ENCODE measurements at regions not wholly inside any gene's neighbourhood (a gene's known extent, or its start where the extent isn't known, plus 50 kb on each side); places are given as distances from the start of the nearest gene placed in this dataset.

DNA sequence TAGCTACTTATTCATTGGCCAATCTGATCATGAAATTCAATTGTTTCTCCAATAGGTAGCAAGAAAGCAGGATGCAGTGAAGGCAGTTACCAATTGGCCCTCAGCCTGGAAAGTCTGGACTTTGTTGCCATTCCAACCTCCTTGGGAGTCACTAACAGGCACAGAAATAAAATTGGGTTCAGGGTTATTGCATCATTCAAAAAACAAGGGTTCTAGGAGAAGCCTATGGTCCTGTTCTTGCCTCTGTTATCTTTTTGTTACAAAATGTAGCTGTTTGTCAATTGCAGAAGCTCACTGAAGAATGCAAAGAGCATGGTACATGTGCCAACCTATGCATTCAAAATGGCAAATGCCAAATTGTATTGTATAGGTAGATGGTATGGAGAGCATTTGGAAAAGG is 51.0 kb upstream of the CCNG1 start:
- no peak for TF ChIP-seq CTCF (IDR thresholded peaks at IDR 0.05; ENCODE audit: insufficient read depth, low read length, poor library complexity, severe bottlenecking)
- no peak for TF ChIP-seq EZH2phosphoT487 (conservative IDR thresholded peaks at IDR 0.05; ENCODE audit: low read length)

Data from SU-DHL-6 (cell line).